H4 (cell line): ENCODE measurements at regions not wholly inside any gene's neighbourhood (a gene's known extent, or its start where the extent isn't known, plus 50 kb on each side); places are given as distances from the start of the nearest gene placed in this dataset.

Source experiments
- DNase-seq: peaks from one replicate; pipeline ENCODE4 v3.0.0-alpha.2; 2015; ENCODE audit warnings: low spot score

- no peak for DNase-seq
Measured at GRCh38 chr6:43983191-43983590, 144.1 kb downstream of the MRPL14 start.

DNA sequence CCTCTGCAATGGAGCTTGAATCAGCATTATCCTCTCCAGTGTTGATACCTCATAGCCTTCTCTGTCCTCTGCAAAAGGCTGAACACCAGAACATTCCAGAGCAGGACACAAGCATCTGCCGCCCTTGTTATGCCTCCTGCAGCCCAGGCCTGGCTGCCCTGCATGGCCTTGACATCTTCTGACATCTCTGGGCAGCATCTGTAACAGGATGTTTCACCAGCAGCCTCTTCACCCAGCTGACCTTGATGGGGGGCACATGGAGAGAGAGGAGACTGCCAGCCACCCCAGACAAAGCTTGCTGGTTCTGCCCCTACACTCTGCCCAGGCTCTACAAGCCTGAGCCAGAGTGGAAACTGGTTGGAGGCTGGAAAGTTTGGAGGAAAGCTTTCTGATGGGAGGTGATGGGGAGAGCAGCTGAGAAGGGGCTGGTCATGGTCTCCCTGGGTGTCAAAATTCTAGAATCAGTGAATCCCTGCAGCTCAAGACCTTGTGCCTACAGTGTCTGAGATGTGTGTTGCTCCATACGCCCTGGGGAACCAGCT, 145.1 kb downstream of the MRPL14 start:
- no peak for DNase-seq

DNA sequence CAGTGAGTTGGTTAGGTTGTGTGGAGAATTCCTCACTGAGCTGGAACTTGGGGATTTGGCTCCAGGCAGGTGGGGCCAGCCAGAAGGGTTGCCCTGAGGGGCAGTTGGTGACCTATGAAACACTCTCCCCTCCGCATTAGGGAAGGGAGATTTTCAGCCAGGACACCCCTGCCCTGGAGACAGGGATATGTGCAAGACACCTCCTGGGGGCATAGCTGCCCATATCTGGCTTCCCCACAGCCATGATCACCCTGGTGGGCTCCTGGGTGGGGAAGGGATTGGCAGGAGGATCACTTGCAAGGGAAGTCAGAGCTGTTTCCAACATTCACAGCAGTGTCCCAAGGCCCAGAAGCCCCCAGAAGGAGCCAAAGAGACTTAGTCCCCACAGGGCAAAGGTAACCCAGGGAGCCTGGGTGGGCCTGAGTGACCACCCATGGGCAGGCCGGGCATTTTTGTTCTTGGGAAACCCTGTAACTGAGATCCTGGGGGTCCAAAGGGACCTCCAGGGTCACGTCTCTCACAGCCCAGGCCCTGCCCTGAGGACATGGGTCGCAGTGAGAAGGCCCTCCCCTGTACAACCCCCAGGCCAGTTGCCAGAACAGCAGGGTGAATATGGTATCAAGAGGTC, 145.8 kb downstream of the MRPL14 start:
- no peak for DNase-seq

GRCh38 chr6:43980004-43980795, 147.1 kb downstream of the MRPL14 start:
- DNase-seq, result no peak

GRCh38 chr6:43979525-43979924, 147.7 kb downstream of the MRPL14 start:
- DNase-seq, result no peak

DNA sequence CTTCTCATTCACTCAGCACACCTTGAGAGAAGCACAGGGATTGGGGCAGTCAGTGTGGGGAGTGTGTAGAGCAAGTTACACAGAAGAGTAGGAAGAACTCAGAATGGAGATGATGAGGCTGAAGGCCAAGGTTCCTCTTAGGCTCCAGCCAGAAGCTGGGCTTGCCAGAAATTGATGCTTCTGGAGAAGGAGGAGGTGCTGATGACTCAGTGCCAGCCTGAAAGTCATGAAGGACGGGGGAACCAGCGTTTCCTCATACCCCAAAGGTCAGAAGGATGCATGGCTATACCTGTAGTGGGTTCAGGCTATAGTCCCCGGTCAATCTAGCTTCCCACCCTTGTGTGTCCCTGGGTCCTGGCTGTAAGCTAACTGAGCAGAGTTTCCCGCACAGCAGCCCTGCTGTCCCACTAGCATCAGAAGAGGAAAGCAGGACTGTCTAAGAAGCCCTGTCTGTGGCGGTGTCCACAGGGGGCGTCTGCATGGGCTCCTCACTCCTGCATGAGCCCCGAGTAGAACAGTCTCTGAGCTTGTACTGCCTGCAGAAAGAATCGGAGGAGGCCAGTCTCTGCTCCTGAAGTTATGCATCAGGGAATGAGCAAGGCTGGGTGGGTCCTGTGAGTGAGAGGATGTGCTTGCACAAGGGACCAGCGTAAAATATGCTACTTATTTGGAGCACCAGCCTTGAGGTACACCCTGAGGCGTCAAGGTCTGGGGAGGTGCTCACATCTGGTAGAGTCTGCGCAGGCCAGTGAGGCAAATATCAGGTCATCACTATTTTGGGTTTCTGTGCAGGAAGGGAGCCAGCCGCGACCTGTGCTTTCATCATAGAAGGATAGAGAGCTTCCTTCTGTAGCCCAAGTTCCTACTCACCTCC, 148.5 kb downstream of the MRPL14 start:
- DNase-seq, result no peak

DNA sequence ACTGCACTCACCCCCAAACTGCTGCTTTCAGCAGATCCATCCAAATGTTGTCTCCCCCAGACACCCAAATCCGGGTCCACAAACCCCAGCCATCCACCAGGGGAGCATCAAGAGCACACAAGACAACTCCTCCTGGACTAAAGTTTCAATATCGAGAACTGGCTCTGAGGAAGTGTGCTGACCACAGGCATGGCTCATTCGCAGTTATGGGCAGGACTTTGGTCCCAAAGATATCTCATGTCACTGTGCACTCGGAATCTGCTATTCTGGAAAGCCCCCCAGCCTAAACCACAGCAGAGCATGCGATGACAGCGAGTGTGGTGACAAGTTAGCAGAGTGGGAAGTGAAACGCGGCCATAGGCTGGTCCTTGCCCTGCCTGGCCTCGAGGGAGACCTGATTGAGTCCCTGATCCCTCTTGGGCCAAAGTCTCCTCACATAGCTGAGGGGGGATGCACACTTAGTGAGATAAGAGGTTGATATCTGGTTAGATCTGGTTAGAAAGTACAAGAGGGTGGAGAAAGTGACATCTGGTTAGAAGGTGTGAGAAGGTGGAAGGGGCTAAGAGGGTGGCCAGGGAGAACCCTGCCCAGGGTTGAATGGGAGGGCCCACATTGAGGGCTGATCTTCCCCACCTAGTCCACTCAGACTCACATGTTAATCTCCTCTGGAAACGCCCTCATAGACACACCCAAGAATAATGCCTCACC, 149.7 kb downstream of the MRPL14 start:
- DNase-seq, result peak; percentile 63

- no peak for DNase-seq
Measured at GRCh38 chr6:43976706-43977403, 150.4 kb downstream of the MRPL14 start.

DNA sequence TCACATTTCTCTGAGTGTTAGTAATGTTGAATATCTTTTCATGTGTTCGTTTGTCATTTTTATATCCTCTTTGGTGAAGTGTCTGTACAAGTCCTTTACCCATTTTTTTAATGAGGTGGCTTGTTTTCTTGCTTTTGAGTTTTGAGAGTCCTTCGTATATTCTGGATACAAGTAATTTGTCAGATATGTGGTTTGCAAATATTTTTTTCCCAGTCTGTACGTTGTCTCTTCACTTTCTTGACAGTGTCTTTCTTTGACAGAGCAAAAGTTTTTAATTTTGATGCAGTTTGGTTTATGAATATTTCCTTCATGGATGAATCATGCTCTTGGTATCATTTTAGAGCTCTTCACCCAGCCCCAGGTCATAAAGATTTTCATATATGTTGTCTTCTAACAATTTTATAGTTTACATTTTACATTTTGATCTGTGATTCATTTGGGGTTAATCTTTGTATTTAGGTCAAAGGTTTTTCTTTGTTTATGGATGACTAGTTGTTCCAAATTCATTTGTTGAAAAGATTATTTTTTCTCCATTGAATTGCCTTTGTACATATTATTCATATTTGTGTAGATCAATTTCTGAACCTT, 152.5 kb downstream of the MRPL14 start:
- DNase-seq, result no peak

DNA sequence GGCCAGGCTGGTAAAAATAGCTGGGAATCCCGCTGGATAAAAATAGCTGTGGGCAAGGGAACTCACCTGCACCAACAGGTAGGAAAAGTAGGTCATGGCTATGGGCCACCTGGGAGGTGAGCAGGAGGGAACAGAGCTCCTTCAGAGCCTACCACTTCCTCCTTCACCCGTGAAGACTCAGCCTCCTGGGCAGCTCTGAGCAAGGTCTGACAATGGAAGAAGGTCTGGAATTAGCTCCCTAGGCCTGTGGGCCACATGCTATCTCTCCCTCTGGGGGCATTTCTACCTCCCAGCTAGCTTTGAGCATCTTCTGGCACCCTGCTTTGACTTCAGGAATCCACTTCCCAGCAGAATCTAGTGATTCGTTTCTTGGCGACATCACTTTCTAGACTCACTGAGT, 153.9 kb downstream of the MRPL14 start:
- DNase-seq, result no peak

GRCh38 chr6:43972913-43973300, 154.3 kb downstream of the MRPL14 start:
- peak; percentile 95 for DNase-seq

DNA sequence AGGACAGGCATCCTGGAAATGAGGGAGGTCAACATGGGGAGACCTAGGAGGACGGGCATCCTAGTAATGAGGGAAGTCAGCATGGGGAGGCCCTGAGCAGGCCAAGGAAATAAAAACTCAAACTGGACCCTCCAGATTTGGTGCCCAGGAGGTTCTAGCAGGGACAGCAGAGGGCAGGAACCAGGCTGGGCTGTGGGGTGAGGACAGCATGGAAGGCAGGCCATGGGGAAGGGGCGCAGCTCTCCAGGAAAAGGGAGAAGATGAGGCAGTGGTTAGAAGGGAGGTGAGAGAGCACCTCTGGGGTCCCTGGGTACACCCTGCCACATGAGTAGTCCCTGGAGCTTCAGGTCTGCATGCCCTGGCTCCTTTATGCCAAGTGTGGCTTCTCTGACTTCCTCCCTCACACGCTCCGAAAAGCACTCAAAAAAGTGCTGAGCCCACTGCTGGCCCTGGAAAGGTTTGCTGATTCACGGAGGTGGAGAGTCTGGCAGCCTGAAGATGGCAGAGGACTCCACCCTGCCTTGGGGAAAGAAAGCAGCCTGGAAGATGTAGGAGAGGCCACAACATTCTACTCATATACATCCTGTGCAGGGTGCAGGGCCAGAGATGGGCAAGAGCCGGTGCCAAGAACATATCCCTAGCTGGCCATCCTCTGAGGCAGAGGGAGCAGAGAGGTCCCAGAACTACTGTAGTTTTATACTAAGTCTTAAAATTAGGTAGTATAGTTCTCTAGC, 154.9 kb downstream of the MRPL14 start:
- DNase-seq, result peak; percentile 66

DNA sequence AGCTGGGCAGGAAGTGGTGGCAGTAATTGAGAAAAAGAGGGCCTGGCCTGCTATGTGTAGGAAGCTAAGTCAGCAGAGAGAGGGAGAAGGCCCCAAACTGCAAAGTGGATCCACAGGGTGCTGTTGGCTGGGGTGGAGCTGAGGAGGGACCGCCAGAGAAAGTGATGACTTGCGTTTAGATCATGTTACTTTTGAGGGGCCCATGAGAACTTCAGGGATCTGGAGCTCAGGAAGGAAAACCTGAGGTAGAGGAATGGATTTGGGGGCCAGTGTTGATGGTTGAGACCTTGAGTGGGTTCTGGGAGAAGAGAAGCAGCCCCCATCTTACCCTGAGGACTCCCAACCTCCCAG, 155.5 kb downstream of the MRPL14 start:
- no peak for DNase-seq

DNA sequence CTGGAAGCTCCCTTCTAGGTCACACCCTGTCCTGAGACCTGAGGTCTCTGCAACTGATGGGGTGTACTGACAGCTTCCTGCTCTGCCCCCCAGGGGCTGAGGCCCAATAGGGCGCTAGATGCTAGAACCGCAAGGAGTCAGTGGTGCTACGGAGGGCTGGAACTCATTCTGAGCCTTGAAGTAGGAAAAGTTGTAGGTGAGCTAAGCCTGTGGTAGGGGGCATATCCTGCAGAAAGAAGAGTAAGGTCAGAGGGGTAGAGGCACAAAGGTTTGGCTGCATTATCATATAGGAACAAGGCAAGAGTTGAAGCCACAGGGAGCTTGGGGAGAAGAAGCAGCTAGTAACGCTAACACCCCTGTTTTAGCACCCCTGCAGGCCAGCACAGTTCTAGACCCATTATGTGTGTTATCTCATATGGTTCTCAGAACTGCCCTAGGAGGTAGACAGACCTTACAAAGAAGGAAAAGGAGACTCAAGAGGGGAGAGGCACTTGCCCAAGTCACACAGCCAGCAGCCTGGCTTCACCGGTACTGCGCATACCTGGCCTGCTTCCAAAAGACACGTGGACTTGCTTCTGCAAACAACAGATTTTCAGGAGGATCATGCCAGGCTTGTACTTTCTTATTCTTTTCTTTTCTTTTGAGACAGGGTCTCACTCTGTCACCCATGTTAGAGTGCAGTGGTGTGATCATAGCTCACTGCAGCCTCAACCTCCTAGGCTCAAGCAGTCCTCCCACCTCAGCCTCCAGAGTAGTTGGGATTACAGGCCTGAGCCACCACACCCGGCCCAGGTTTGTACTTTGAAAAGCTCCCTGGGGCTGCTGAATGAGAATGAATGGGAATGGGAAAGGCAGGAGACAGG, 156.1 kb downstream of the MRPL14 start:
- no peak for DNase-seq

DNA sequence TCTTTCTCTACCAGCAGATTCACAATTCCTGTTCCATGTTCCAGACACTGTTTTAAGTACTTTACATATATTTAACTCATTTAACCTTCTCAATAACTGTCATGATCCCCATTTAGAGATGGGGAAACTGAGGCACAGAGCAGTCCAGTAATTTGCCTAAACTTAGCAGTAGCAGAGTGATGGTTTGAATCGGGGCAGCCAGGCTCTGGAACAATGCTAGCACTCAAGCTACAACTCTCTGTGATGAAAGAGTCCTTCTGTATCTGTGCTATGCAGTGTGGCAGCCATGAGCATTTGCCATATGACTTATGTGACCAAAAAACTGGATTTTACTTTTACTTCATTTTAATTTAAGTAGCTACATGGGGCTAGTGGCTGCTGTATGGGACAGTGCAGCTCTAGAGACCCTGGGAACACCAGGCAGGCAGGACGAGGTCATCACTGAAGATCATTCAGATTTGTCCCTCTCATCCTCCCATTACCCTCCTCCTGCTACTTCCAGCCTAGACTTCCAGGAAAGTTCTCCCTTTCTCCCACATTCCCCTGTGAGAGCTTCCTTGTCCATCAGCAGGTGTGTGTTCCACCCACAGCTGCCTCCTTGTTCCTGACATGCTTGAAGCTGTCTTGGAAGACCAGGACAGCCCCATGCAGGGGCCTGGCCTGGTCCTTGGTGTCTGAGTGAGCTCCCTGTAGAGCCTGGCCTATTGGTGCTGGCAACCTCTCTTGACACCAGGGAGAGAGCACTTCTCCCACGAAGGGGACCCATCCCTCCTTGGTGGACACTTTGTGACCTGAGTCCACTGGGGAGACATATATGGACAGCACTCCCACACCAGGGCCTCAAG, 157.0 kb downstream of the MRPL14 start:
- no peak for DNase-seq

GRCh38 chr6:43969158-43969981, 157.9 kb downstream of the MRPL14 start:
- DNase-seq, result no peak
